Suprapubic skin (tissue), 4 donors: ENCODE measurements at regions not wholly inside any gene's neighbourhood (a gene's known extent, or its start where the extent isn't known, plus 50 kb on each side); places are given as distances from the start of the nearest gene placed in this dataset.
A peak's percentile ranks its signal among the peaks of the same experiment; 100 is the strongest.
"Not testable (repeated sequence)": the region's sequence is repeated elsewhere in the genome, so short reads cannot be mapped to it uniquely, and the experiment has no call there.

ENCODE experiments used
- DNase-seq, 2 donors: peaks; one replicate each; pipeline ENCODE4 v3.0.0-alpha.2; 2019; ENCODE audit warnings: low spot score in 2 of 2
- H3K27ac ChIP-seq: fragments of 200-600 bp; sonication (generic); one replicate; pipeline ENCODE4 v1.5.1; 2019
- H3K27me3 ChIP-seq: fragments of 200-600 bp; sonication (generic); one replicate; pipeline ENCODE4 v1.5.1; 2019
- H3K36me3 ChIP-seq: fragments of 200-600 bp; sonication (generic); one replicate; pipeline ENCODE4 v1.5.1; 2019
- H3K4me1 ChIP-seq: fragments of 200-600 bp; sonication (generic); one replicate; pipeline ENCODE4 v1.5.1; 2019
- H3K4me3 ChIP-seq: fragments of 200-600 bp; sonication (generic); one replicate; pipeline ENCODE4 v1.5.1; 2019; ENCODE audit warnings: mild to moderate bottlenecking
- H3K9me3 ChIP-seq: fragments of 200-600 bp; sonication (generic); one replicate; pipeline ENCODE4 v1.5.1; 2019
- WGBS: methylation state at CpG from one replicate; pipeline ENCODE4 v1.1.5; 2018; 5-methylcytosine and 5-hydroxymethylcytosine counted together

DNA sequence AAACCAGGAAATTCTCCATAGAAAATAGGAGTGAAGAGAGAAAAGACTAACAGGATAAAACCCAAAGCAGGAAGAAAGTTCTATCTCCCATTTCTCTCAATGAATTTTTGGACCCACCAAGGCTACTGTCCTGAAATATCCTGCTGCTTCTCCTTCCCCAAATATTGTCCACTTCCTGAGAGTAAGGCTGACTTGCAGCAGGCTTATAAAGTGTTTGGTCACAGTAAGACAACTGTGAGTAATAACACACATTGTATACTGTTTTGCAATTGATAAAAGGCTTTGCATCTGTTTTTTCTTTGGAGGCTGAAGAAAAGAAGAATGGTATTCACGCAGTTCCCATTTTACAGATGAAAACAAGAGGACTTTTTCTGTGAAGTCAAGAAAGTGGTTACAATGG is 52.8 kb downstream of the FOXD4L6 start:
- not testable (repeated sequence) for H3K4me3 ChIP-seq, H3K36me3 ChIP-seq, DNase-seq, H3K9me3 ChIP-seq, H3K27ac ChIP-seq
- H3K4me1 ChIP-seq: peaks cover 16% of the 10 kb centered on the region
- WGBS: 64% methylated on average over 1 of the region's 1 CpG
- H3K27me3 ChIP-seq: peaks cover 18% of the 10 kb centered on the region

DNA sequence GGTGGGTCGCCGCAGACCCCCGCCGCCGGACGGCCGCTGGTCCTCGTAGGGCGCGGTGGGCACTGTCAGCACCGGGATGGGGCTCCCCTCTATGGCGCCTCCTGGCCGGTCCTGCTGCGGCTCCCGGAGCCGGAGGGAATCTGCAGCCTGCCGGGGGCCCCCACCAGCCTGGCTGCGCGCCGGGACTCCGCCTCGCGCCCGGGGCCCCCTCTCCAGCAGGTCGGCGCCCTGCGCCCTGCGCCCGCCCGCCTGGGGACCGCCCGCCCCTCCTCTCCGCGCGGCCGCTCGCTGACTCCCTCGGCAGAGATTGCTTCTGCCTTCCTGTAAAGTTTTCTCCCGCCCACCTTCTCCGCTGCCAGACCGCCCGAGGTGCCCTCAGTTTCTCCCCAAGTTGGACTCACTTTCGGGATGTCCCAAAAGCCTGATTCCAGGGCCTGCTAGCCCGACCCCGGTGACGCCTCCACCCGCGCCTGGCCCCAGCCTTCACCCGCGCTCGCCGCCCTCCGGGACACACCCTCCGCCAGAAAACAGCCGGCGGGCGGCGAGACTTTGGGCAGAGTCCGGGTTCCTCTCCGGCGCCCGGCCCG is 54.0 kb downstream of the FOXD4L6 start:
- H3K27ac ChIP-seq, H3K9me3 ChIP-seq, H3K36me3 ChIP-seq: not testable (repeated sequence)
- peak overlapping the region; percentile 67 for H3K4me3 ChIP-seq
- peaks cover 16% of the 10 kb centered on the region for H3K4me1 ChIP-seq
- peaks cover 16% of the 10 kb centered on the region for H3K27me3 ChIP-seq
- 3% methylated on average over 44 of the region's 63 CpGs for WGBS
- DNase-seq: peak; percentile 77 to 81

DNA sequence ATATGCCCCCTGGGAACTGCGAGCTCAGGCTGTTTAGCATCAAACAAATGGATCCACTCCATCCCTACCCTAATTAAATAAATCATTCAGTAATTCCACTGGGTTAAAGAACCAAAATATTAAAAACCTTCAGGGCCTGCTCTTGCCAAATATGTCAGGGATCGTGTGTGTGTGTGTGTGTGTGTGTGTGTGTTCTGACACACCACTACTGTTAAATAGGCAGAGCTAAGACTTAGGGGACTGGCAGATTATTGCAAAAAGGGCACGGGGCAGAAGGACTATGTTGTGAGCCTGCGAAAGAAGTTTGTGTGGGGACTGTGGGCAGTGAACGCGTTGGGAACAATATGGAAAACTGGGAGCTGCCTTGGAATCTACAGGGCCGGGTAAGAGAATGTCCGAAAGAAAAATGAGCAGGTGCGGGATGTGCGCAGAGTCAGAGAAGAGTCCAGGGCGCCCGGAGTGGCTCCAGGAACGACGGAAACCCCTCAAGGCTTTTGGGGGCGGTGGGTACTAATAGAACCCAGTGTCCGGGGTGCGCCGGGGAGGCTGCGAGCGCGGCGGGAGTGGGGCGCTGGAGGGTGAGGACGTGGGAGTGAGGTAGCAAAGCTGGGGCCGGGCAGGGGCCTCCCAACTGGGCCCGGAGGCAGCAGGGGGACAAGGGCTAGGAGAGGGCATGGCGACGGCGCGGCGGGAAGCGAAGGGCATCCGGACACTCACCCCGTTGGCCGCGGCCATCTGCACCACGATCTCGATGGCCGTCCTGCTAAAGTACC is 54.8 kb downstream of the FOXD4L6 start:
- H3K4me3 ChIP-seq: peak overlapping the region; percentile 67
- H3K27me3 ChIP-seq: peaks cover 15% of the 10 kb centered on the region
- H3K36me3 ChIP-seq, DNase-seq, H3K27ac ChIP-seq, H3K9me3 ChIP-seq: not testable (repeated sequence)
- H3K4me1 ChIP-seq: peaks cover 16% of the 10 kb centered on the region
- 33% methylated on average over 32 of the region's 39 CpGs for WGBS

DNA sequence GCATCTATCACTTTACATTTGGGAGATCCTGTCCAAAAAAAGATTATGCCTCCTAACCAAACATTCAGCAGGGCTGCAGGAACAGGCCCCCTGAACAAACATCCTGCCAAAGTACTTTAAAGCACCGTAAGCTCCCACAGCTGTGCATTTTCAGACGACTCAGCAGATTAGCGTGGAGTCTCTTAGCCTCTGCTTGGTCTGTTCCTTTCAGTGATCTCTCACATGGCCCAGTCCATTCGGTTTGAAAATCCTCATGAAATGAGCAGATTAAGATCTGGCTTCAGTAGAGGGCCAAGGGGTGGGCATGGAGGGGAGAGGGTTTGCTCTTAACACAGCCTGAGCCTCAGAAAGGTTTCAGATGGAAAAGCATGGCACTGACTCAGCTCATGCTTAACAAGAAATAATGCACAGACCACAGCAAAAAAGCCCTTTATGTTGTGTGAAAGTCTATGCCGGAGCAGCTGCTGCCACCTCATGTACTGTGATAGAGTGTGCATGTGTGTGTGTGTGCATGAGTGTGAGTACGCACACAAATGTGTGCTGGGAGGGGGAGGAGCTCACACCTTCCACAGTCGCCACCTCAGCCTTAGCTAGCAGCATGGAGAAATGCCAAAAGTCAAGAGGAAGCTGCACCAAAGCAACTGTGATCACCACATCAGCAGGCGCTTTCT is 64.2 kb downstream of the FOXD4L6 start:
- H3K4me1 ChIP-seq, H3K9me3 ChIP-seq, DNase-seq, H3K27ac ChIP-seq, H3K27me3 ChIP-seq, H3K36me3 ChIP-seq, H3K4me3 ChIP-seq: not testable (repeated sequence)
- WGBS: 46% methylated on average over 8 of the region's 8 CpGs

DNA sequence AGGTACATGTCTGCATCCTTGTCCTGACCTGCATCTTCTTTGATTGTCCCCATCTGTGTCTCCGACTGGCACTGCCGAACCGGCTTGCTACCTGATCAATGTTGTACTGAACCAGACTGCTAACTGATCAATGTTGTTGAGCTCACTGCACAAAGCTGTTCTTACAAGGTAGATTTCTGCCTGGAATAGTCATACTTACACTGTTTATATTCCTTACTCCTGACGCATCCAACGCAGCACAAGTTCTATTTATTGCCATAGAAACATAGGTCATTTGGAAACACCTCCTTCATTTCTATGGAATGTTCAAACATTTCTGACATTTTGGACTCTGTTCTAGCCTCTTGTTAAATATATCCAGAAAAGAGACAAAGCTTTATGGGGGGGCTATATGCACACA is 65.2 kb downstream of the FOXD4L6 start:
- not testable (repeated sequence) for H3K36me3 ChIP-seq, H3K4me3 ChIP-seq, H3K9me3 ChIP-seq, H3K27me3 ChIP-seq, DNase-seq, H3K27ac ChIP-seq, H3K4me1 ChIP-seq
- 97% methylated on average over 5 of the region's 5 CpGs for WGBS

- 76% methylated on average over 1 of the region's 1 CpG for WGBS
- H3K4me3 ChIP-seq, H3K27me3 ChIP-seq, H3K9me3 ChIP-seq, H3K36me3 ChIP-seq, DNase-seq, H3K4me1 ChIP-seq, H3K27ac ChIP-seq: not testable (repeated sequence)
Observed at GRCh38 chr9:41059603-41060002, 68.9 kb downstream of the FOXD4L6 start.

- H3K27me3 ChIP-seq, H3K4me1 ChIP-seq, H3K9me3 ChIP-seq, H3K36me3 ChIP-seq, DNase-seq, H3K4me3 ChIP-seq, H3K27ac ChIP-seq: not testable (repeated sequence)
- WGBS: 63% methylated on average over 4 of the region's 4 CpGs
Observed at GRCh38 chr9:41053666-41054363, 74.7 kb downstream of the FOXD4L6 start.

- H3K27me3 ChIP-seq, H3K36me3 ChIP-seq, H3K9me3 ChIP-seq, H3K4me3 ChIP-seq, H3K4me1 ChIP-seq, H3K27ac ChIP-seq, DNase-seq: not testable (repeated sequence)
- 84% methylated on average over 2 of the region's 2 CpGs for WGBS
Observed at GRCh38 chr9:41048672-41049071, 79.8 kb downstream of the FOXD4L6 start.

DNA sequence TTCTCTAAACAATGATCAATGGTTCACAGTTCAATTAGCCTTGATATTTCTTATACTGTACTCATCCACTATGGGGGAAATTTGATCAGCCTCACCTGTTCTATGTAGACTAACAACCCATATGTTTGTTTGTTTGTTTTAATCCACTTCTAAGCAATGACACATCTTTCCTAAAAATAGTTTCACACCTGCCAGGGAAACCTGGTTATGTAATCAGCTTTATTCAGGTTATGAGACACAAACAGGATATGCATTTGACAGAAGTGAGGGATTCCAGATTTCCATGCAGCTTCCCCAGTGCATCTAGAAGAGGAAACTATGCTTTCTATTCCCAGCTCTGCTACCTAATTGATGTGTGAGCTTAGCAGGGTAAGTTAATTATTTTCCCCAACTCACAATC is 80.7 kb downstream of the FOXD4L6 start:
- not testable (repeated sequence) for DNase-seq, H3K4me3 ChIP-seq, H3K27me3 ChIP-seq, H3K9me3 ChIP-seq, H3K27ac ChIP-seq, H3K36me3 ChIP-seq, H3K4me1 ChIP-seq

DNA sequence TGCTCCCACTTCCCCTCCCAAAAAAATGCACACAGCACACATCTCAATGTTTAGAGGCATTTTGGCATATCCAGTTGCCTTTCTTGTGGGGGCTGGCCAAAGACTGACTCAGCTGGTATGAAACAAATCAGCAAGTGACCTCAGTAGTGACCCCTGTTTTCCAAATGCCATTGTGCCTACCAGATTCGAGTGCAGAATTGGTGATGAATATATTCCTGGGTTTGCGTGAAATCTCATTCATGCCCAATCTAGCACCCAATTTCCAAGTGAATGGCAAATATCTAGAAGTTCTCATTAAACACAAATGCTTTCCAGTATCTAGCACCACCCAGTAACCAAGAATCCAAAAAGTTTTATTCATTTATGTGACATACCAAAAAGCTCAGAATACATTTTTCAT is 83.6 kb downstream of the FOXD4L6 start:
- not testable (repeated sequence) for H3K36me3 ChIP-seq, H3K9me3 ChIP-seq, H3K4me3 ChIP-seq, H3K27me3 ChIP-seq, DNase-seq, H3K27ac ChIP-seq, H3K4me1 ChIP-seq
- 78% methylated on average over 2 of the region's 2 CpGs for WGBS

DNA sequence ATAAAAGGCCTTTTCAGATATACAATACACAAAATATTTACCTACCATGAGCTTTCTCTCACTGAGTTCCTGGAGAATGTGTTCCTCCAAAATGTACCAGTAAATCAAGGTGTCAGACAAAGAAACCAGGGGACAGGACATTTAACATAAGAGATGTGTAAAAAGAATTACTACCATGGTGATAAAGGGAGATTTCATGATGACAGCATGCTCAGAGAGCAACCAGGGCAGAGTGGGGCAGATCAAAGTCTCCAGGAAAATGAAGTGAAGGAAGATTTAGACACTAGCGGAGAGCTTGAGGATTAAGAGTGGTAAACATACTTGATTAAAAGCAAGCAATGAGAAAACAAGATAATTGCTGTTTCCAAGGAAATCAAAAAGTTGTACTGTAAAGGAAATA is 85.0 kb downstream of the FOXD4L6 start:
- not testable (repeated sequence) for DNase-seq, H3K27me3 ChIP-seq, H3K9me3 ChIP-seq, H3K4me3 ChIP-seq, H3K36me3 ChIP-seq, H3K27ac ChIP-seq, H3K4me1 ChIP-seq
- no CpG with 5 or more reads among the region's 1 CpG for WGBS

- H3K4me1 ChIP-seq, H3K27me3 ChIP-seq, H3K4me3 ChIP-seq, H3K27ac ChIP-seq, DNase-seq, H3K36me3 ChIP-seq, H3K9me3 ChIP-seq: not testable (repeated sequence)
- 80% methylated on average over 4 of the region's 4 CpGs for WGBS
Observed at GRCh38 chr9:41042111-41042510, 86.4 kb downstream of the FOXD4L6 start.

DNA sequence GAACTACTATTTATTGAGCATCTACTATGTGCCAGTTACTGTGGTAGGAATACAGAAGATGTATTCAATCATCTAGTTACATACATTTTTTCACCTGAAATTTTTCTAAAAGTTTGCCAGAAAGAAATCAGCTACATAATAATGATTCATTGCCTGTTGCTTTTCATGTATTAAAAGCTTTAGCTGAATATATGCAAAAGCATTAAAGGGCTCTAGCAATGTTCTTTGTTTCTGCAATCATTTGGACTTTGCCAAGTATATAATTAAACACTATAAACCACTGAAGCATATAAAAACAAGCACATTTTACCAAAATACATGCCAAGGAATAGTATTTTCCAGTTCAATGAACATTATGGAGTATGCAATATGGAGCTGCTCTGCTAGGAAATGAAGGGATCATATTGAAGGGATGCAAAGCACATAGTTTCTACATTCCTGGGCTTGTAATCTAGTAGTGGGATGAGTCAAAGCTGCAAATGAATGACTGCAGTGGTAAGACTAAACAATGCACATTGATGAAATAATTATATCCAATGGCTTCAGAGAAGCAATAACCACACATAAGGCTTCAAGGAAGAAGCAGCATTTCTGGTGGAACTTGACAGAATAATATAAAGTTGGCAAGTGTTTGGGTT is 87.7 kb downstream of the FOXD4L6 start:
- not testable (repeated sequence) for H3K27ac ChIP-seq, H3K9me3 ChIP-seq, DNase-seq, H3K4me1 ChIP-seq, H3K4me3 ChIP-seq, H3K27me3 ChIP-seq, H3K36me3 ChIP-seq

GRCh38 chr9:41035276-41035675 is 93.2 kb downstream of the FOXD4L6 start:
- H3K27me3 ChIP-seq, H3K9me3 ChIP-seq, DNase-seq, H3K4me1 ChIP-seq, H3K4me3 ChIP-seq, H3K36me3 ChIP-seq, H3K27ac ChIP-seq: not testable (repeated sequence)
- WGBS: 76% methylated on average over 1 of the region's 1 CpG
